ENCODE measurements at regions not wholly inside any gene's neighbourhood (a gene's known extent, or its start where the extent isn't known, plus 50 kb on each side); places are given as distances from the start of the nearest gene placed in this dataset.
"Not testable (repeated sequence)": the region's sequence is repeated elsewhere in the genome, so short reads cannot be mapped to it uniquely, and the experiment has no call there.

DNA sequence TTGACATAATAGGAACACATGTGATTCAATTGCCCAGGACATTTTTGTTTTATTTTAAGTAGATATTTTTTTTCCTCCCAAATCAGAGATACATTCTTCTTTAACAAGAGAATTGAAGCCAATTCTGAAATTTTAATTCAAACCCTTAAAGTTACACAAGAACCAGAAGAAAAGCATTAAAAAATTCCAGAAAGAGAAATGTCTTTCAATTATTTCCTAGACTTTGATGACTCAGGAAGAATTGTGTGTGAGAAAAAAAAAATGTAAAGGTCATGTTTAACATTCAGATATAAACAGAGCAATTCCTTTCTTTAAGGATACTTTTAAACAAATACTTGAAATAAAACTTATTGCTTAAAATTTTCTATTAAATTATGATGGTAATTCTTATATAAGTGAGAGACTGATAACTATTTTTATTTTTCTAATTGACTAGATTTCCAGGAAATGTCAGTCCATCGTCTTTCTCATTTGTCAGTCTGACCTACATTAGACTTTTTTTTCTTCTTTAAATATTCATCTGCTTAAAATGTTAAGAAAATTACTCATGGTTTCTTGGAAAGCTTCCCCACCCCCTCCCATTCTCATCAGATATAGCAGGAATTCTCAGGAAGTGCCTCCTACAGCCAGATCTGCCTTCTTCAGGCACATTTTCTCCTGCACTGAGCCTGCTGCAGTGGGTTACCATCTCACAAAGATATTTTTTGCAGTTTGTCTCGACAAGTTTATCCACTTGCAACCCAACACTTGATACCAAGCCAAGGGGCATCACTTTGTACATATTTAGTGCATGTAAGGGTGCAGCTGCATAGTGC is 261.8 kb upstream of the CBLB start:
- no peak for DNase-seq (ENCODE audit: low read depth, low spot score)

DNA sequence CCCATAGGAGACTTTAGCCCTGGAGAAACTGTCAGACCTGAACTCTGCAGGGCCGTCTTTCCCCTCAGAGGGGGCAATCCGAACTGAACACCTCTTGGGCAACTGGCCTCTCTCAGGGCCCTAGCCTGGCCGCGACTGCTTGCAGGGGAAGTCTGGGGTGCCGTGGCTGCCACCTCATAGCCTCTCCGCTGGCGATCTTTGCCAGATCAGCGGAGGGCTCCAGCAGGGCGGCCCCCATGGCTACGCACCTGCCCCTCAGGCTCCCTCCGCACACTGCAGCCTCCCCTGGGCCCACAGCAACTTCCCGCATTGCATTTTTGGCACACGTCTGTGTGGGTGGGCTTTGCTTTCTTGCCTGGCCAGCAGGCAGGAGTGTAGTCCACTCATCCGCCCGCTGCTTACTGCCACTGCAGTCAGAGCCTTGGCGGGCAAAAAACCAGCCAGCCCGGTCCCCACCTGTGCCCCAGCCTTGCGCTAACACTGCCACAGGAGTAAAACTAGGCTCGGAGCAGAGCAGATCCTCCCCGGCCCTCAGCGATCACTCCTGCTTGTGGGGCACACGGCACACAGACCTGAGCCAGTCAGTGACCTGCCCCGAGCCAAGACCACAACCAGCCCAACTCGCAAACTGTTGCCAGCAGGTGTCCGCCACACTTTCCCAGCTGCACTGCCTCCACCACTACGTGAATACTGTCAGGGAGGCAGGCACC is 266.8 kb upstream of the CBLB start:
- H3K4me3 ChIP-seq (ENCODE audit: low read length) = no peak overlapping the region
- no peak for DNase-seq (ENCODE audit: low read depth, low spot score)

More for the DNA sequence above, 261.8 kb upstream of the CBLB start:
- H3K4me3 ChIP-seq (ENCODE audit: low read length) = no peak overlapping the region

DNA sequence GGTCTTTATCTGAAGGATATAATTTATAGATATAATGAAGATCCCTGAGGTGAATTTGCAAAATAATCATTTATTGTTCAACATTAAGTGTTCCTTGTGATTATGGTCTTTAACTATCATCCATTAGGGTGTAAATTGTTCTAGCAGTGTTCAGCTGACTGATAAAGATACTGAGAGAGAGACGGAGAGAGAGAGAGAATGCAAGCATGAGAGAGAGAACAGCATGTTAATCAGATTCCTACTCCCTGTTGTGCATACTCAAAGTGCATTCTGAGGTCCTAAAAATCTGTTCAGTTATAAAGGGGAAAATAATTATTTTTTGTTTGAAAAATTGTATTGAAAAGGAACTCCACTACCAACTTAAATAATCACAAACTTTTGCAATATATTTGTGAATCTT is 271.0 kb upstream of the CBLB start:
- no peak for DNase-seq (ENCODE audit: low read depth, low spot score)
- no peak overlapping the region for H3K4me3 ChIP-seq (ENCODE audit: low read length)

DNA sequence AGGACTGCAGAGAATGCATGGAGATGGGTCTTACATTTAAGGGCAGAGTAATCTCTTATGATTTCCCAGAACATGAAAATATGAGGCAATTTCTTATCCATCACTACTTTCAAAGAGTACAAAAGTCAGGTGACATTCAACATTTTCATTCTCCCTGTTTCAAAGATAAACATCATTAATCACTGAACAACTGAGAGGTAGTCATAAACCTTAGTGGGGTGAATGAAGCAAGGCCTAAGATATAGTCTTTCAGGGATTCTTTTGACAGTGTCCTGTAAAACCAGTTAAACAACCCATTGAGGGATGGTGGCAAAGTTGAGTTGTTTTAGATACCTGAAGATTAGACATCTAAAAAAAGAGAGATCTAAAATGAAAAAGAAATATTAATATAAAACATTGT is 271.6 kb upstream of the CBLB start:
- DNase-seq (ENCODE audit: low read depth, low spot score) = no peak
- H3K4me3 ChIP-seq (ENCODE audit: low read length) = no peak overlapping the region

DNA sequence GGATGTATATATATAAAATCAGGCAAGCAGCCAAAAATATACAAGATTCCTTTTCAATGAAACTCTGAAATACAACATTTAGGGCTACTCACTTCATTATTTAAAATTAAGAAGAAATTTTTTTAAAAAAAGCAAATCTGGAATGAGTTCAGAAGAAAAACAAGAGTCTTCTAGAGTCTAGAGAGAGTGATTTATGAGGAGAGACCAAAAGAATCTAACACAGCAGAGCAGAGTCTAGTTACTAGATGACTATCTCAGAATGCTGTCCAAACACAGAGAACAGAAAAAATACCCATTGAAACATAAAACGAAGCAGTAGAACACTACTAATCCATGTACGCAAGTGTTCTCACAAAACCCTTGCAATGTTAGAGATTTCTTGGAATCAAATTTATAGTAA is 275.2 kb upstream of the CBLB start:
- no peak for DNase-seq (ENCODE audit: low read depth, low spot score)
- no peak overlapping the region for H3K4me3 ChIP-seq (ENCODE audit: low read length)

DNA sequence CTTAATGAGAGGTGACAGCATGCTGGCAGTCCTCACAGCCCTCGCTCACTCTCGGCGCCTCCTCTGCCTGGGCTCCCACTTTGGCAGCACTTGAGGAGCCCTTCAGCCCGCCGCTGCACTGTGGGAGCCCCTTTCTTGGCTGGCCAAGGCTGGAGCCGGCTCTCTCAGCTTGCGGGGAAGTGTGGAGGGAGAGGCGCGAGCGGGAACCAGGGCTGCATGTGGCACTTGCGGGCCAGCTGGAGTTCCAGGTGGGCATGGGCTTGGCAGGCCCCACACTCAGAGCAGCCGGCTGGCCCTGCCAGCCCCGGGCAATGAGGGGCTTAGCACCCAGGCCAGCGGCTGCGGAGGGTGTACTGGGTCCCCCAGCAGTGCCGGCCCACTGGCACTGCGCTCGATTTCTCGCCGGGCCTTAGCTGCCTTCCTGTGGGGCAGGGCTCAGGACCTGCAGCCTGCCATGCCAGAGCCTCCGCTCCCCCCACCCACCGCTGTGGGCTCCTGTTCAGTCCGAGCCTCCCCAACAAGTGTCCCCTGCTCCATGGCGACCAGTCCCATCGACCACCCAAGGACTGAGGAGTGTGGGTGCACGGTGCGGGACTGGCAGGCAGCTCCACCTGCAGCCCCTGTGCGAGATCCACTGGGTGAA is 279.7 kb upstream of the CBLB start:
- not testable (repeated sequence) for H3K4me3 ChIP-seq (ENCODE audit: low read length); DNase-seq (ENCODE audit: low read depth, low spot score)

DNA sequence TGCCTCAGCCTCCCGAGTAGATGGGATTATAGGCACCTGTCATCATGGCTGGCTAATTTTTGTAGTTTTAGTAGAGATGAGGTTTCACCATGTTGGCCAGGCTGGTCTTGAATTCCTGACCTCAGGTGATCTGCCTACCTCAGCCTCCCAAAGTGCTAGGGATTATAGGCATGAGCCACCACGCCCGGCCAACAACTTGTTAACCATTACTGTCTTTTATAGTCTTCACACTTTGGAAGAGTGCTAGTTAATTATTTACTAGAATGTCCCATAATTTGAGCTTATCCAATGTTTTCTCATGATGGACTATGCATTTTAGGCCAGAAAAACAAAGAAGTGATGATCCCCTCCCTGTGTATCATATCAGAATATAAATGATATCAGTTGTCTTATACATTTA is 288.6 kb upstream of the CBLB start:
- DNase-seq (ENCODE audit: low read depth, low spot score) = no peak
- no peak overlapping the region for H3K4me3 ChIP-seq (ENCODE audit: low read length)

DNA sequence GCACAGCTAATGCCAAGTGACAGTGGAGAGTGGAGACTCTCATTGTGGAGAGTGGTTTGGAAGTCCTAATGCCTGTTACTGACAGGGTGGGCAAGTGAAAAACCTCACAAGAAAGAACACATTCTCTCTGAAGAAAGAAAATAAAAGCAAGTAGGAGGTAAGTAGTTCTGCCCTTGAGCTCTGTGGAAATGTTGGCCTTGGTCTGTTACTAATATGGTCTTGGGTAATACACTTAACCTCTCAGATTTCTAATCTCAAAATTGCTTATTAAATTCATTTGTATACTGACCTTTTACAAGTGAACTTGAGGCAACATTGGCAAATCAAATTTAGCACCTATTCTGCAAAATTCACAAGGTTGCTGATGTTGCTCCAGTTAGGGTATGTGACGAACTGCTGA is 291.6 kb upstream of the CBLB start:
- no peak overlapping the region for H3K4me3 ChIP-seq (ENCODE audit: low read length)
- no peak for DNase-seq (ENCODE audit: low read depth, low spot score)

DNA sequence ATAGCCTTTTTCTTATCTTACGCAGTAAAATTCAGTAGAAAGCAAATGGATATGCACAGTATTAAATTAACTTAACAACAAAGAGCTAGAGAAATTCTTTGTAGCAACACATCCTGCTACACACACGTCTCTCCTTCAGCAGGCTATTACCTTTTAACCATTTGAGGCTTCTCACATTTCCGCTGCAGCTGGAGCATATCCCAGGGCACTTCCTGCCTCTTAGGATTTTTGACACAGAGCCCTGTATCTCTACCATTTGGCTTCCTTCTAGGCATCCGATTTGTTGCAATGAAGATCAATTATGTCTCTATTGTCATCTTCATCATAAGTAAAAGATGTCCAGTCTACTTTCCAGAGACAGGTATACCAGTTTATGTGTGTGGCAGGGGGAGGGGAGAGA is 292.4 kb upstream of the CBLB start:
- no peak overlapping the region for H3K4me3 ChIP-seq (ENCODE audit: low read length)
- DNase-seq (ENCODE audit: low read depth, low spot score) = peak; percentile 18

DNA sequence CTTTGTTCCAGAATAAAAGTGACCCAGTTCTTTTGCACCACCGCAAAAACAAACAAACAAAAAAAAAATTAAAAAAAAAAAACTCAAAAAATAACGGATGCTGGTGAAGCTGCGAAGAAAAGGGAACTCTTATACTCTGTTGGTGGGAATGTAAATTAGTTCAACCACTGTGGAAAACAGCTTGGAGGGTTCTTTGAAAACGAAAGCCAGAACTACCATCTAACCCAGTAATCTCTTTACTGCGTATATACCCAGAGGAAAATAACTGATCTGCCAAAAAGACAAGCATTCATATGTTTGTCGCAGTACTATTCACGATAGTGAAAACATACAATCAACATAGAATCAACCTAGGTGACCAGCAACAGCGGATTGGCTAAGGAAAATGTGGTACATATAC is 298.9 kb upstream of the CBLB start:
- H3K4me3 ChIP-seq (ENCODE audit: low read length) = no peak overlapping the region
- DNase-seq (ENCODE audit: low read depth, low spot score) = no peak

DNA sequence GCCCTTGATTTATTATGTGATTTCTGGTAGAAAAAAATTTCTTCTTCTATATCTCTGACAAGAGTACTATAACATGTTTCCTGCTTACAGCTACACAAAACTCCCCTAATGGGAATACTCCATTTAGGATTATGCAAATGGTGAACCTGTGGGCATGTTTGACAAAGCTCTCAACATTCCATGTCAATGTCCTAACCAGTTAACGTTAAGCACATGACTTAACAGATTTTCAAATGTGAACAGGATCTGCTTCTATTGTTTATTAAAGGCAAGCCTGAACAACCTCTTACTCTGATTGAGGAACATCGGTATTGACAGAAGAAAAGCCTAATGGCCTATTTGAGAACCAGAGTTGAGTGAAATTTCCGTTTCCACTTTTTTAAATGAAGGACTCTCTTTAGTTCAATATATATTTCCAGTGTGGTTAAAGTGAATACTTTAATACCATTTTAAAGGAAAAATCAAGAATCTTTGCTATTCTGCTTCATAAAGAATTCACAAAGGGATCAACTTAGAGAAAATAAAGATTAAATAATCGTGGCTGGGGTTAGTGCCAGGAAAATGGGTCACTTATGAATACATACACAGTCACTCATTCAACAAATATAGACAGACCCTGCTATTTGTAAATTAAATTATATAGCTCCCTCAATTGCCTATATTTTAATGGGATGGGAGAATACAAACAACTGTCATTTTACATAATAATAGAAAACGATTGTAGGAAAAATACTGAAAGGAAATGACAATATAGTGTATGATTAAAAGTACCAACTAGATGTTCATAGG is 300.3 kb upstream of the CBLB start:
- no peak for DNase-seq (ENCODE audit: low read depth, low spot score)

DNA sequence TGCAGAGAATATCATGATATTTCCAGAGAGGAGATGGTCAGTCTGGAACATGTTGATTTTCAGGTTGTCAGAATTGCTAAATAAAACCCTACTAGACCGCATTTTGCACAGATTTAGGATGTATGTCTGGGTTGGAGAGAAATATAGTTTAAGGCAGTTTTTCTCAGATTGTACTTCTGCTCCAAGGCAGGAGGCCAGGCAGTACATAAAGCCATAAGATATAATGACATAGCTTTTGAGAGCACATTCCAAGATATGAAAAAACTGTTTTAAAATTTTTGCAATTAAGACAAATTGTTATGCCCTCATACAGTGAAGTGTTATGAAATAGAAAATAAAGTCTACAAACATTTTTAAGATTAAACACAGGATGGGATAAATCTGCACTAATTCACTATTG is 301.8 kb upstream of the CBLB start:
- DNase-seq (ENCODE audit: low read depth, low spot score) = no peak
- H3K4me3 ChIP-seq (ENCODE audit: low read length) = no peak overlapping the region

More for the DNA sequence above, 300.3 kb upstream of the CBLB start:
- no peak overlapping the region for H3K4me3 ChIP-seq (ENCODE audit: low read length)

DNA sequence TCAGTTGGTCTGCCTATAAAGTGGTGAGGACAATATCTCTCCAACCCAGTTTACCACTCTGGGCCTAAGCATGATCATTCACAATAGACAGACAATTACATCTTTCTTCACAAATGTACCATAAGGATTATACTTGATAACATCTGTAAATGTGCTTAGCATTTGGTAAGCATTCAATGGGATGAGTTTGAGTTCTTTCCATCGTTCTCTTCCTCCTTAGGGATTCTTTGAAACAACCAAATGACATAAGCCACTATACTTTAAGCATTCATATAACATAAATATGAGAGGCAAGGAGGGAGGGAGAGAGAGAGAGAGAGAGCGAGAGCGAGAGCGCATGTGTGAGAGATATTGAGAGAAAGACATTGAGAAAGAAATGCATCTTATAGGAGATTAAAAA is 303.3 kb upstream of the CBLB start:
- H3K4me3 ChIP-seq (ENCODE audit: low read length) = no peak overlapping the region
- DNase-seq (ENCODE audit: low read depth, low spot score) = no peak

DNA sequence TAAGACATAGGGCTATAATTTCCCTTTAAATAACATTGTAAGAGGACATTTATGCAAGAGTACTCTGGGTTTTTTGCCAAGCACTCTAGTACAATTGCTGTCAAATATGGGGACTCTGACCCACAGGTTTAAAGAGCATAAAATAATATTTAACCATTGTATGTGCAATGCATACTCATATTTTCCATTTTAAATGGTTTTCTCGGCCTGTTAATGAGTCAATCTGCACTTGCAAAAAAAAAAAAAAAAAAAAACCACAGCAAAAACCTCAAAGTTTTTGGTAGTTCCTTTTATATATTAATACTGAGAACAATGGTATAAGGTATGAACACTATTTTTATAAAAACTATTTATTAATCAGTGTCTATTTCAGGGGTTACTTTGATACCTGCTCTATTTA is 304.0 kb upstream of the CBLB start:
- DNase-seq (ENCODE audit: low read depth, low spot score) = peak; percentile 10
- H3K4me3 ChIP-seq (ENCODE audit: low read length) = no peak overlapping the region

DNA sequence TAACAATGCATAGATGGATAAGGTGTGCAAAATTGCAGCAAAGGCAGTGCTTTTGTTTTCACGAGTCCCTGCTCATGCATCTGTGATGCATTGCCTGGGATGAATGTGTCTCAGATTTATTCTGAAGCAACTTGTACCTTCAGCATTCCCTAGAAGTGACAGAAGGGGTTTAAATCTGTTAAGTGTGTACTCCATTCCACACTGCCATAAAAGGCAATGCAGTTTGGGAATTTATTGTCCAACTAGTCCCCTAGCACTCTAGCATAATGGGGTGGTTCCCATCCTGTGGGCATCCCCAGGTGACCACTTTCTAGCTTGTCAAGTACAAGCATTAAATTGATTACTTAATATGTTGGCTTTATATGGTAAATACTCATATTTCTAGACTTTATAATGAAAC is 306.5 kb upstream of the CBLB start:
- DNase-seq (ENCODE audit: low read depth, low spot score) = no peak

DNA sequence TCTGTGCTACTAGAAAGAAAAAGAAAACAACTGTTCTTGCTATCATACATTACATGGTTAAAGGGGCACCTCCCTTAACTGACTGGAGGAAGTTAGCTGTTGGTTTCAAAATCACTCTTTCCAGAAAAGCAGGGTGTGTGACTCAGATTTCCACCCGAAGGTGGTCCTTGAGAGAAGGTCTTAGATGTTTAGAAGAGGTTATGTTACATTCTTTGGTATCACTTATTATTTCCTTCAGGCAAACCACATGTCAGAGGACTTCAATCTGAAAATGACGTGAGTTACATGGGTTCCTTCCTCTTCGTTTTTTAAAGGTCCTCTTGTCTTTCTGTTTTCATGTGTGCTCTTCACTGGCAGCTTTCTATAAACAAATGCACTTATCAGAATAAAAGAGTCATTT is 307.9 kb upstream of the CBLB start:
- no peak overlapping the region for H3K4me3 ChIP-seq (ENCODE audit: low read length)
- peak; percentile 29 for DNase-seq (ENCODE audit: low read depth, low spot score)

More for the DNA sequence above, 306.5 kb upstream of the CBLB start:
- no peak overlapping the region for H3K4me3 ChIP-seq (ENCODE audit: low read length)

DNA sequence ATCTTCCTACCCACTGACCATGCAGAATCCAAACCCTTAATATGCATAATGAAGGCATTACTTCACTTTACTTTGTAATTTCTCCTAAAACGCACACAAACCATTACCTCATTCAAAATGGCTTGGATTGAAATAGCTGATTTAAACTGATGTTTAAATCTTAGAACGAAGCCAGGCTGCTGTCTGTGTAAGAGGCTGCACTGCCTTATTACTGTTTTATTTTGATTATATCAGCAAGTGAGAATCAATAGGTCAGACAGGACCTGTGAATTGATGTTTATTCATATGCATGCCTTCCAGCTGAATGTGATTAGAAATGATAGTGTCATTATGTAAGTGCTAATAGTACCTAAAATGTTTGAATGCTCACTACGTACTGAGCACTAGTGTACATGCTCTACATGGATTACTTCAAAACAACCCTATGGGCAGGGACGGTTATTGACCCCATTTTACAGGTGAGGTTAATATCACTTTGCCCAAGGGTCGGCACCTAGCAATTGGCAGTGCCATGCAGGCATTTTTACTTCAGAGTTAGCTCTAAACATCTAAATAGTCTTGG is 314.2 kb upstream of the CBLB start:
- no peak for DNase-seq (ENCODE audit: low read depth, low spot score)
- H3K4me3 ChIP-seq (ENCODE audit: low read length) = no peak overlapping the region

DNA sequence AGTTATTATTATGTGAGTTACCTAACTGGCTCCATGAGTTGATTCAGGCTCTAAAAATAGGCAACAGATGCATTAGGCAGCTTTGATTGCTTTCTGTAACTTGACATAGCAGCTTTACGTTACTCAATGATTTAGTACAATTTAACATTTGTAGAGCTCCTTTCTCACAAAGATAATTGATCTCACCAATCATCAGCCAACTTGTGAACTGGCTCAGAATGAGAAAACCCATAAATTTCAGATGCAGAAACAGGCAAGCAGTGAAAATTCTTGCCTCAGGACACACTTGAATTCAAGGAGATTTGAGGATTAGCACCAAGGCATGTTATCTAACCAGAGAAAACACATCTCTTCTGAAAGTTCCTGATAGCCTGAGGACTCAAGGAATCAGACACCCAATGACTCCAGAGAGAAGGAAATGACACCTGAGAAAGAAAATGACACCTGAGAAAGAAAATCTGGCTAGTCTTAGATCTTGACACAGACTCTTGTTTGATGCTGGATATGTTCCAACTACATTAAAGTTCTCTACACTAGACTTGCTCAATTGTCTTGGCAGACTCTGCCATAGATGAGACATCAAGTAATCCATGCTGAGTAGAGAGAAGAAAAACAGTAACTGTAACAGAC is 315.1 kb upstream of the CBLB start:
- H3K4me3 ChIP-seq (ENCODE audit: low read length) = no peak overlapping the region
- DNase-seq (ENCODE audit: low read depth, low spot score) = no peak
